Mesendoderm (in vitro differentiated cells): ENCODE measurements at regions not wholly inside any gene's neighbourhood (a gene's known extent, or its start where the extent isn't known, plus 50 kb on each side); places are given as distances from the start of the nearest gene placed in this dataset.

Experiments
- DNase-seq: peaks from one replicate; pipeline ENCODE4 v3.0.0; 2013
- H2AK5ac ChIP-seq: 2 replicates; pipeline ENCODE4 v1.6.1; 2013; ENCODE audit warnings: low read length, inconsistent platforms
- H2BK120ac ChIP-seq: 2 replicates; pipeline ENCODE4 v1.6.1; 2013; ENCODE audit warnings: low read depth, mild to moderate bottlenecking, low read length, moderate library complexity, mixed read lengths
- H2BK15ac ChIP-seq: replicated peaks from 2 replicates; pipeline ENCODE4 v1.6.1; 2013; ENCODE audit warnings: low read depth, mild to moderate bottlenecking, moderate library complexity
- H2BK5ac ChIP-seq: 2 replicates; pipeline ENCODE4 v1.6.1; 2013; ENCODE audit warnings: low read length, inconsistent platforms
- H3K18ac ChIP-seq: 2 replicates; pipeline ENCODE4 v1.6.1; 2013; ENCODE audit warnings: mild to moderate bottlenecking, low read length, mixed read lengths
- H3K23ac ChIP-seq: one replicate; pipeline ENCODE4 v1.6.1; 2013; ENCODE audit warnings: low read length
- H3K27ac ChIP-seq: 2 replicates; pipeline ENCODE4 v1.5.1; 2013; ENCODE audit warnings: low read depth, mild to moderate bottlenecking, inconsistent platforms, low read length, moderate library complexity
- H3K27me3 ChIP-seq: 2 replicates; pipeline ENCODE4 v1.6.1; 2013; ENCODE audit warnings: low read length, control low read depth, mild to moderate bottlenecking, inconsistent platforms; ENCODE audit not compliant: insufficient read depth, poor library complexity
- H3K36me3 ChIP-seq: 2 replicates; pipeline ENCODE4 v1.6.1; 2013; ENCODE audit warnings: low read length, inconsistent platforms; ENCODE audit not compliant: control insufficient read depth, insufficient read depth
- H3K4ac ChIP-seq: one replicate; pipeline ENCODE4 v1.6.1; 2013; ENCODE audit warnings: low read depth, mild to moderate bottlenecking, low read length, moderate library complexity
- H3K4me1 ChIP-seq: 2 replicates; pipeline ENCODE4 v1.6.1; 2013; ENCODE audit warnings: low read depth, low read length, inconsistent platforms; ENCODE audit not compliant: control insufficient read depth
- H3K4me2 ChIP-seq: 2 replicates; pipeline ENCODE4 v1.6.1; 2013; ENCODE audit warnings: low read length
- H3K4me3 ChIP-seq: 2 replicates; pipeline ENCODE4 v1.5.1; 2013; ENCODE audit warnings: mild to moderate bottlenecking, low read length
- H3K56ac ChIP-seq: one replicate; pipeline ENCODE4 v1.6.1; 2013; ENCODE audit warnings: low read length
- H3K79me1 ChIP-seq: 2 replicates; pipeline ENCODE4 v1.6.1; 2013; ENCODE audit warnings: low read length, inconsistent platforms
- H3K79me2 ChIP-seq: 2 replicates; pipeline ENCODE4 v1.6.1; 2013; ENCODE audit warnings: mild to moderate bottlenecking, low read length; ENCODE audit not compliant: control insufficient read depth, insufficient read depth
- H3K9ac ChIP-seq: 2 replicates; pipeline ENCODE4 v1.6.1; 2013; ENCODE audit warnings: low read length, inconsistent platforms
- H4K5ac ChIP-seq: one replicate; pipeline ENCODE4 v1.6.1; 2013; ENCODE audit warnings: low read length
- H4K8ac ChIP-seq: one replicate; pipeline ENCODE4 v1.6.1; 2013; ENCODE audit warnings: low read depth, mild to moderate bottlenecking, control low read depth, low read length, moderate library complexity
- WGBS: extraction: QIAGEN DNeasy Blood & Tissue Kit; methylation state at CpG from one replicate; pipeline ENCODE4 v1.1.7; 2013; ENCODE audit warnings: low lambda C conversion rate, missing lambda C conversion rate; ENCODE audit not compliant: insufficient coverage; ENCODE audit errors: extremely low coverage; 5-methylcytosine and 5-hydroxymethylcytosine counted together

GRCh38 chr3:1955170-1955569 lies 143.5 kb upstream of the CNTN4 start:
- H2BK15ac ChIP-seq = no peak overlapping the region
- H2BK5ac ChIP-seq = no peak overlapping the region
- H3K9ac ChIP-seq = no peak overlapping the region
- H3K36me3 ChIP-seq = no peaks in the 10 kb centered on the region
- H4K5ac ChIP-seq = no peak overlapping the region
- H4K8ac ChIP-seq = no peak overlapping the region
- H3K79me2 ChIP-seq = no peaks in the 10 kb centered on the region
- H3K79me1 ChIP-seq = no peaks in the 10 kb centered on the region
- no peak for DNase-seq
- no peak overlapping the region for H3K23ac ChIP-seq
- no peak overlapping the region for H2BK120ac ChIP-seq
- H3K56ac ChIP-seq = no peak overlapping the region
- H3K4ac ChIP-seq = no peak overlapping the region
- H3K4me3 ChIP-seq = no peak overlapping the region
- no peak overlapping the region for H3K18ac ChIP-seq
- no peaks in the 10 kb centered on the region for H3K4me1 ChIP-seq
- WGBS = no CpG with 5 or more reads among the region's 1 CpG
- no peak overlapping the region for H3K4me2 ChIP-seq
- no peak overlapping the region for H2AK5ac ChIP-seq
- no peak overlapping the region for H3K27ac ChIP-seq
- no peaks in the 10 kb centered on the region for H3K27me3 ChIP-seq

GRCh38 chr3:1955750-1956149 lies 142.9 kb upstream of the CNTN4 start:
- Histone ChIP-seq H2BK5ac (no peak overlapping the region), H3K4me2 (no peak overlapping the region), H3K4ac (no peak overlapping the region), H2BK15ac (no peak overlapping the region), H3K4me1 (no peaks in the 10 kb centered on the region), H3K27me3 (no peaks in the 10 kb centered on the region), H4K8ac (no peak overlapping the region), H3K9ac (no peak overlapping the region), H4K5ac (no peak overlapping the region), H3K36me3 (no peaks in the 10 kb centered on the region), H3K56ac (no peak overlapping the region), H2BK120ac (no peak overlapping the region), H3K23ac (no peak overlapping the region), H3K79me1 (no peaks in the 10 kb centered on the region), H3K18ac (no peak overlapping the region), H3K27ac (no peak overlapping the region), H3K79me2 (no peaks in the 10 kb centered on the region), H2AK5ac (no peak overlapping the region), H3K4me3 (no peak overlapping the region)
- DNase-seq = no peak
- WGBS = no CpG with 5 or more reads among the region's 3 CpGs

- Histone ChIP-seq H3K79me2 (no peaks in the 10 kb centered on the region), H3K27ac (no peak overlapping the region), H3K79me1 (no peaks in the 10 kb centered on the region), H2BK5ac (no peak overlapping the region), H3K56ac (no peak overlapping the region), H2BK120ac (no peak overlapping the region), H2AK5ac (no peak overlapping the region), H3K36me3 (no peaks in the 10 kb centered on the region), H3K4me1 (no peaks in the 10 kb centered on the region), H3K23ac (no peak overlapping the region), H2BK15ac (no peak overlapping the region), H4K8ac (no peak overlapping the region), H3K18ac (no peak overlapping the region), H3K9ac (no peak overlapping the region), H3K4ac (no peak overlapping the region), H4K5ac (no peak overlapping the region), H3K4me3 (no peak overlapping the region), H3K4me2 (no peak overlapping the region), H3K27me3 (no peaks in the 10 kb centered on the region)
- DNase-seq = no peak
- WGBS = no CpG with 5 or more reads among the region's 3 CpGs
These were observed 138.2 kb upstream of the CNTN4 start for GRCh38 chr3:1960506-1960905.

- no CpG with 5 or more reads among the region's 8 CpGs for WGBS
- Histone ChIP-seq H3K4me3 (no peak overlapping the region), H3K27me3 (no peaks in the 10 kb centered on the region), H4K8ac (no peak overlapping the region), H2BK5ac (no peak overlapping the region), H2BK120ac (no peak overlapping the region), H3K4me2 (no peak overlapping the region), H3K4ac (no peak overlapping the region), H3K27ac (no peak overlapping the region), H2AK5ac (no peak overlapping the region), H3K4me1 (no peaks in the 10 kb centered on the region), H3K79me2 (no peaks in the 10 kb centered on the region), H3K79me1 (no peaks in the 10 kb centered on the region), H3K23ac (no peak overlapping the region), H3K9ac (no peak overlapping the region), H2BK15ac (no peak overlapping the region), H3K56ac (no peak overlapping the region), H4K5ac (no peak overlapping the region), H3K36me3 (no peaks in the 10 kb centered on the region), H3K18ac (no peak overlapping the region)
- DNase-seq = no peak
These were observed 136.1 kb upstream of the CNTN4 start for GRCh38 chr3:1962396-1963088.

- no peaks in the 10 kb centered on the region for H3K4me1 ChIP-seq
- H3K79me1 ChIP-seq = no peaks in the 10 kb centered on the region
These were observed 134.8 kb upstream of the CNTN4 start for GRCh38 chr3:1963896-1964295.

GRCh38 chr3:1967525-1967924 lies 131.1 kb upstream of the CNTN4 start:
- Histone ChIP-seq H3K36me3 (no peaks in the 10 kb centered on the region), H3K79me2 (no peaks in the 10 kb centered on the region), H3K79me1 (no peaks in the 10 kb centered on the region), H4K8ac (no peak overlapping the region), H3K4ac (no peak overlapping the region), H3K56ac (no peak overlapping the region), H4K5ac (no peak overlapping the region), H3K4me3 (no peak overlapping the region), H3K9ac (no peak overlapping the region), H3K27me3 (no peaks in the 10 kb centered on the region), H2BK120ac (no peak overlapping the region), H2AK5ac (no peak overlapping the region), H2BK5ac (no peak overlapping the region), H3K4me2 (no peak overlapping the region), H3K18ac (no peak overlapping the region), H3K27ac (no peak overlapping the region), H2BK15ac (no peak overlapping the region), H3K23ac (no peak overlapping the region), H3K4me1 (no peaks in the 10 kb centered on the region)
- WGBS = no CpG with 5 or more reads among the region's 2 CpGs
- DNase-seq = no peak

More at GRCh38 chr3:1963896-1964295, 134.8 kb upstream of the CNTN4 start:
- no peaks in the 10 kb centered on the region for H3K36me3 ChIP-seq
- no peak overlapping the region for H2BK5ac ChIP-seq
- H3K4me3 ChIP-seq = no peak overlapping the region
- no CpG with 5 or more reads among the region's 3 CpGs for WGBS
- H3K4me2 ChIP-seq = no peak overlapping the region
- no peak for DNase-seq
- H3K9ac ChIP-seq = no peak overlapping the region
- no peak overlapping the region for H2BK15ac ChIP-seq
- no peak overlapping the region for H3K27ac ChIP-seq
- H3K27me3 ChIP-seq = no peaks in the 10 kb centered on the region
- no peak overlapping the region for H3K56ac ChIP-seq
- H3K4ac ChIP-seq = no peak overlapping the region
- no peak overlapping the region for H4K5ac ChIP-seq
- no peak overlapping the region for H2BK120ac ChIP-seq
- H2AK5ac ChIP-seq = no peak overlapping the region
- no peak overlapping the region for H3K23ac ChIP-seq
- no peak overlapping the region for H4K8ac ChIP-seq
- no peak overlapping the region for H3K18ac ChIP-seq
- H3K79me2 ChIP-seq = no peaks in the 10 kb centered on the region
